ENCODE measurements at regions not wholly inside any gene's neighbourhood (a gene's known extent, or its start where the extent isn't known, plus 50 kb on each side); places are given as distances from the start of the nearest gene placed in this dataset.

DNA sequence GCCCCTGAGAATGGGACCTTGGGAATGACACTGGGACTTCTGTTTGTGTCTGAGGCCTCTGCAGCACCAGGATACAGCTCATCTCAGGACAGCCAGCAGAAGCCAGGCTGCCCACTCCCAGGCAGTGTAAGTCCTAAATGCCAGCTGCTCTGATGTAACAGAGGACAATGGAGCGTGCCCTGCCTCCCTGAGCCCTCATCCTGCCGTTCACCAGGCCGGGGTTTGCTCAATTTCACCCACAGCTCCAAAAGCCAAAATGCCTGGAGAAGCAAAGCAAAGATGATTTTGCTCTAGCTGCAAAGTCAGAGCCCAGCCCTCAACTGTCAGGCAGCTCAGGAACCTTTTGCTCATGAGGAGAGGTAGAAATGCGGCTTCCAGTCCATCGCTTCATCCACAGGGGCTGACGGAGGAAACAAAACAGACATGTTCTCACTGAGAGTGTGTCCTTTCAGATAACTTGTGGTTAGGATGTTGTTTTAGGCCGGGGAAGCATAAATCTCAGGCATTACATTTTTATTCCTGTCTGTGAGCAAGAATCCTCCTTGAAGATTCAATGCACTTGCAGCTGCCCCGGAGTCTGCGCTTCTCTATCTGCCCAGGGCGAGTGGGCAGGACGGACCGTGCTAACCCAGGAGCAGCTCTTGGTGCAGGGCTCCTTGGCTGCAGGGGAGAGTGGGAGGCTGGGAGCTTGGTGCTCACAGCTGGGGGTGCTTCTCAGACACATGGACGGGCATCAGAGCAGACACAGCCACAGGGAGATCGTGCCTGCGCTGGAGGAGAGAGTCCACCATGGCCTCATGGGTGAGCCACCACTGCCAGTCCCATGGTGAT lies 83.2 kb upstream of the CHST15 start:
- no peak for DNase-seq (ENCODE audit: low spot score)
- no peak overlapping the region for H2BK12ac ChIP-seq (ENCODE audit: low read length)
- H3K27me3 ChIP-seq (ENCODE audit: control insufficient read depth in 3 of 3, insufficient read depth in 3 of 3, low read depth in 1 of 3, low read length in 3 of 3): peaks cover 0 to 47% (median 0%) of the 10 kb centered on the region in 3 experiments
- H4K8ac ChIP-seq (ENCODE audit: low read depth, low read length): no peak overlapping the region
- no peak overlapping the region for H3K18ac ChIP-seq (ENCODE audit: low read length)
- no peak overlapping the region for H2BK15ac ChIP-seq (ENCODE audit: low read length)
- no peaks in the 10 kb centered on the region for H3K9me3 ChIP-seq (replicated peaks in 1 of 2; ENCODE audit: control insufficient read depth in 2 of 2, insufficient read depth in 1 of 2, low read depth in 1 of 2, low read length in 2 of 2)
- no peak overlapping the region for H2BK120ac ChIP-seq (ENCODE audit: low read depth, low read length)
- H3K9ac ChIP-seq (ENCODE audit: low read depth, low read length, poor library complexity): no peak overlapping the region
- no peak overlapping the region for H3K4ac ChIP-seq (ENCODE audit: low read length)
- no peak overlapping the region for H3K23ac ChIP-seq (ENCODE audit: low read depth, low read length, poor library complexity)
- H3K4me2 ChIP-seq (ENCODE audit: insufficient read depth, low read length, poor library complexity, severe bottlenecking): no peak overlapping the region
- no peak overlapping the region for H3K27ac ChIP-seq (replicated peaks; ENCODE audit: low read length)
- H3K14ac ChIP-seq (ENCODE audit: low read length): no peak overlapping the region
- no peaks in the 10 kb centered on the region for H3K36me3 ChIP-seq (replicated peaks in 1 of 2; ENCODE audit: control insufficient read depth in 2 of 2, insufficient read depth in 2 of 2, low read length in 2 of 2)
- no peaks in the 10 kb centered on the region for H3K79me1 ChIP-seq (ENCODE audit: low read depth, low read length)
- H4K91ac ChIP-seq (ENCODE audit: low read depth, low read length, poor library complexity): no peak overlapping the region
- peaks cover 0 to 1% of the 10 kb centered on the region in 2 donors for H3K4me1 ChIP-seq (ENCODE audit: control insufficient read depth in 2 of 2, insufficient read depth in 1 of 2, low read depth in 1 of 2, low read length in 2 of 2)
- WGBS, 2 donors (ENCODE audit: extremely low coverage in 2 of 2, insufficient read length in 2 of 2, insufficient replicate concordance in 1 of 2): no CpG with 5 or more reads among the region's 15 CpGs
- H2BK5ac ChIP-seq (ENCODE audit: low read length): no peak overlapping the region
- no peak overlapping the region for H3K4me3 ChIP-seq (ENCODE audit: low read length in 2 of 2)
- H2AFZ ChIP-seq (ENCODE audit: low read length): no peak overlapping the region
- peak overlapping the region; percentile 3 for H2AK5ac ChIP-seq (ENCODE audit: low read depth, low read length)

DNA sequence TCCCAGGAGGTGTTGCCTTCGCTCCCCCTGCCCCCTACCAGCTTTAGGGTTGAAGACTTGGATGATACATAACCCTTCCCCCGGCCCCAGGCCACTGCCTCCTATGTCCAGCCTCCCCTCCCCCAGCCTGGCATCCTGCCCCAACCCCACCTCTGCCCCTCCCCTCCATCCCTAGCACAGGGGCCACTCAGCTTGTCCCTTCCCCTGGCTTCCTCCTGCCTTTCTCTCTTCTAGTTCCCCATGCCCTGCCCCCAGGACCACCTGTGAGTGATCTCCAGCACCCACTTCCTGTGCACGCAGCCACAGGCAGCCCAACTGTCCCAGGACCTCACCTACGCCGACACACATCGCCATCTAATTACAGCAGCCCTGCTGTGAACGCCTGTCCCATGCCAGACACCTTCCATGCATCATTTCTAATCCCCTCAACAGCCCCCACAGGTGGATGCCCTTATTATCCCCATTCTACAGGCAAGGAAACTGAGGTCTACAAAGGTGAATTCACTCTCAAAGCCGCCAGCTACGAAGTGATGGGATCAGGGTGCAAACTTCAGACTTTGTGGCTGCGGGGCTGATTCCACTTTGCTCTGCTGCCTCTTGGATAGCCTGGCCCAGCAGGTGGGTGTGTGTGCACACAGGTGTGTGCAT lies 82.4 kb upstream of the CHST15 start:
- Histone ChIP-seq H2AFZ (ENCODE audit: low read length) (no peak overlapping the region), H3K27ac (replicated peaks; ENCODE audit: low read length) (no peak overlapping the region), H3K79me1 (ENCODE audit: low read depth, low read length) (no peaks in the 10 kb centered on the region), H3K9me3 (replicated peaks in 1 of 2; ENCODE audit: control insufficient read depth in 2 of 2, insufficient read depth in 1 of 2, low read depth in 1 of 2, low read length in 2 of 2) (no peaks in the 10 kb centered on the region), H3K4me1 (ENCODE audit: control insufficient read depth in 2 of 2, insufficient read depth in 1 of 2, low read depth in 1 of 2, low read length in 2 of 2) (peaks cover 0 to 1% of the 10 kb centered on the region in 2 donors), H4K8ac (ENCODE audit: low read depth, low read length) (no peak overlapping the region), H3K4me2 (ENCODE audit: insufficient read depth, low read length, poor library complexity, severe bottlenecking) (no peak overlapping the region), H2BK15ac (ENCODE audit: low read length) (no peak overlapping the region), H3K23ac (ENCODE audit: low read depth, low read length, poor library complexity) (no peak overlapping the region), H3K27me3 (ENCODE audit: control insufficient read depth in 3 of 3, insufficient read depth in 3 of 3, low read depth in 1 of 3, low read length in 3 of 3) (peaks cover 0 to 42% (median 0%) of the 10 kb centered on the region in 3 experiments), H4K91ac (ENCODE audit: low read depth, low read length, poor library complexity) (no peak overlapping the region), H3K36me3 (replicated peaks in 1 of 2; ENCODE audit: control insufficient read depth in 2 of 2, insufficient read depth in 2 of 2, low read length in 2 of 2) (no peaks in the 10 kb centered on the region), H3K4ac (ENCODE audit: low read length) (no peak overlapping the region), H2AK5ac (ENCODE audit: low read depth, low read length) (peak overlapping the region; percentile 3), H3K14ac (ENCODE audit: low read length) (no peak overlapping the region), H2BK5ac (ENCODE audit: low read length) (no peak overlapping the region), H3K4me3 (ENCODE audit: low read length in 2 of 2) (no peak overlapping the region), H3K9ac (ENCODE audit: low read depth, low read length, poor library complexity) (no peak overlapping the region), H3K18ac (ENCODE audit: low read length) (no peak overlapping the region), H2BK120ac (ENCODE audit: low read depth, low read length) (no peak overlapping the region), H2BK12ac (ENCODE audit: low read length) (peak overlapping the region; percentile 24)
- WGBS, 2 donors (ENCODE audit: extremely low coverage in 2 of 2, insufficient read length in 2 of 2, insufficient replicate concordance in 1 of 2): no CpG with 5 or more reads among the region's 10 CpGs
- no peak for DNase-seq (ENCODE audit: low spot score)

DNA sequence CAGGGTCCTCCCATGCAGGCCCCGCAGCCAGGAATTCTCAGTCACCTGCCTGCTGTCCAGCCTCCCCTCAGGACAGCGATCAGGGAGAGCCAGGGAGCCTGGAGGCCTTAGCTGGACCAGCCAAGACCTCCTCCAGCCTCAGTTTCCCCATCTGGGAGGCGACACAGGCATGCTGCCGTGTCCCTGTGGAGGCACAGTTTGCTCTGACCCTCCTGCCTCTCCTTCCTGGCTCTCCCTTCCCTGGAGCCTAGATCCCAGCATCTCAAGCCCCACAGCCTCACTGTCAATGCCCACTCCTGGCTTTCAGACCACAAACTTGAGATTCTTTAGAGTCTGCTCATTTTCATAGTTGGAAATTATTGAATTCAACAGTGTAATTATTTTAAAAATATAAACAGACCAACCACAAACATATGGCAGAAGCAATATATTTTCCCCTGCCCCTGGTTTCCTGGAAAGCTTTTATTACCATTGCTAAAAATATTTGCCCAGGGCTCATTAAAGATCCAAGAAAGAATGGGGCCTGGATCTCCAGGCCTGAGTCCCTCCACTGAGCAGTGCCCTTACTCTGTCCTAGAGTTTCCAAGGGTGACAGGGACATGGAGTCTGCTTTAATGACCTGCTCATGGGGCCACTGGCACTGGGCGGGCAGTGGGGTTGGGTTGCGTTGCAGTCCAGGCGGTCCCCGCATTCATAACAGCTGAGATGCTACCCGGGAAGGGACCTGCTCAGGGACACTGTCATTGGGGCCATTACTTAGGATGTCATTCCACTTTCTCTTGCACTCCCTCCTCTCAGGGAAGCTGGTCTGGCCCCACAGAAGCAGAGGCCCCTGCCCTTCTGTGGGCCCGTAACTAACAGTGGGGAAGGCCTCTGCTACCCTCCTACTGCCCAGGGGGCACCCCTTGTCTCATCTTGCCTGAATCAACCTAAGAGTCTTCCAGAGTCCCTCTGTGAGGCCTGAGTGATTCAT lies 81.6 kb upstream of the CHST15 start:
- Histone ChIP-seq H3K4me2 (ENCODE audit: insufficient read depth, low read length, poor library complexity, severe bottlenecking) (no peak overlapping the region), H2BK5ac (ENCODE audit: low read length) (peak overlapping the region; percentile 55), H2BK12ac (ENCODE audit: low read length) (no peak overlapping the region), H3K9me3 (replicated peaks in 1 of 2; ENCODE audit: control insufficient read depth in 2 of 2, insufficient read depth in 1 of 2, low read depth in 1 of 2, low read length in 2 of 2) (no peaks in the 10 kb centered on the region), H2AFZ (ENCODE audit: low read length) (no peak overlapping the region), H2AK5ac (ENCODE audit: low read depth, low read length) (peak overlapping the region; percentile 81), H3K9ac (ENCODE audit: low read depth, low read length, poor library complexity) (no peak overlapping the region), H3K79me1 (ENCODE audit: low read depth, low read length) (no peaks in the 10 kb centered on the region), H2BK15ac (ENCODE audit: low read length) (peak overlapping the region; percentile 70), H4K91ac (ENCODE audit: low read depth, low read length, poor library complexity) (no peak overlapping the region), H3K4me3 (ENCODE audit: low read length in 2 of 2) (no peak overlapping the region), H3K27me3 (ENCODE audit: control insufficient read depth in 3 of 3, insufficient read depth in 3 of 3, low read depth in 1 of 3, low read length in 3 of 3) (peaks cover 0 to 41% (median 0%) of the 10 kb centered on the region in 3 experiments), H3K14ac (ENCODE audit: low read length) (no peak overlapping the region), H3K4ac (ENCODE audit: low read length) (no peak overlapping the region), H3K18ac (ENCODE audit: low read length) (peak overlapping the region; percentile 81), H3K27ac (replicated peaks; ENCODE audit: low read length) (no peak overlapping the region), H3K23ac (ENCODE audit: low read depth, low read length, poor library complexity) (no peak overlapping the region), H3K36me3 (replicated peaks in 1 of 2; ENCODE audit: control insufficient read depth in 2 of 2, insufficient read depth in 2 of 2, low read length in 2 of 2) (no peaks in the 10 kb centered on the region), H3K4me1 (ENCODE audit: control insufficient read depth in 2 of 2, insufficient read depth in 1 of 2, low read depth in 1 of 2, low read length in 2 of 2) (peaks cover 0 to 1% of the 10 kb centered on the region in 2 donors), H4K8ac (ENCODE audit: low read depth, low read length) (no peak overlapping the region), H2BK120ac (ENCODE audit: low read depth, low read length) (no peak overlapping the region)
- no peak for DNase-seq (ENCODE audit: low spot score)
- no CpG with 5 or more reads among the region's 10 CpGs for WGBS, 2 donors (ENCODE audit: extremely low coverage in 2 of 2, insufficient read length in 2 of 2, insufficient replicate concordance in 1 of 2)

Measured in neuronal stem cell (in vitro differentiated cells).